HG03457 (cell line): ENCODE measurements at regions not wholly inside any gene's neighbourhood (a gene's known extent, or its start where the extent isn't known, plus 50 kb on each side); places are given as distances from the start of the nearest gene placed in this dataset.
A peak's percentile ranks its signal among the peaks of the same experiment; 100 is the strongest.

ENCODE experiments used
- ATAC-seq: cut with Tn5 transposase; IDR thresholded peaks from one replicate; pipeline ENCODE4 v1.9.1; 2021; ENCODE audit warnings: moderate number of reproducible peaks; ENCODE audit not compliant: unreplicated experiment

DNA sequence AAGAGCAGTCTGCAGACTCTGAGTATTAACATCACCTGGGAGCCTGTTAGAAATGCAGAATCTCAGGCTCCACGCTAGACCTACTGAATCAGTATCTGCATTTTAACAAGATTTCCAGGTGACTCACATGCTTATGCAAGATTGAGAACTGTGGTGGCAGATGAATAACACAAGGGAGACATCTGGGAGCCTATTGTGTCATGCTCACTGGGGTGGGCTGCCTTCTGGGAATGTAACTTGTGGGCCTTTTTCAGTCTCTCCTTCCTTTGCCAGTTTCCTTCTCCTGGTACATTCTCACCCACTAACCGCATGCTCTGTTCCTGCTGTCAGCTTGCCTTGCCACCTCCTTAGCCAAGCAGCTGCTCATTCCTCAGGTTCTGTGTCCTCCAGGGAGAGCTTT lies 176.6 kb upstream of the C9orf72 start:
- no peak for ATAC-seq

GRCh38 chr9:27750566-27750965 lies 177.3 kb upstream of the C9orf72 start:
- no peak for ATAC-seq

DNA sequence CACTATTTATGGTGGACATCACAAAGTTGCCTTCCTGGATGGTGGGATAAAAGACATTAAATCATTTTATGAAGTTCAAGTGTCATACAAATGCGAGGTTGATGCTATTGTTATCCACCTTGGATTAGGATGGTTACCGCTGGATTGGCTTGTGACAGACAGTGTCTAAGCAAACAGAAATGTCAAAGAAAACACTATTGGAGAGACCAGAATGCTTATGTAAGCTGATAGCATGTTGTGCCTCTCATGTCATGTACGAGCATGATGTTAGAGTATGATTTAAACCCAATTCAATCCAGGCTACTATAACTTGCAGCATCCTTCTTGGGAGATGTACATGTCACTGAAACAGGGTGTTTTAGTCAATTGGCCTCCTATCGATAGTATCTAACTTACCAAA lies 178.8 kb upstream of the C9orf72 start:
- ATAC-seq: no peak

DNA sequence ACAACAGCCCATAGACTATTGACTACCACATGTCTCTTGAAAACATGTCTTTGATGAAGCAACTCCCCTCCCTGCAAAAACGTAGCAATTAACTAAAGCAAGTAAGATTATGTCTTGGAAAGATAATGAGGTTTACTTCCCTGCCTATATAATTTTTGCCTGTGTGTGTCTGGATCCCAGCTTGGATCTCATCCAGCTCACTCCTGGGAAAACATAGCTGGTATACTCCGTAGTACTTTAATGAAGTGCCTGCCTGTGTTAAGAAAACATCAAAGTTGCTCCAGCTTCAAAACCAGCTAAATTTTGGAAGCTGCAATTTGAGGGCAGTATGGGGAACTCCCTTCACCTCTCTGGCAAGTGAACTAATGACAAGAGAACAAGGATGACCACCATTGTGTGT lies 182.6 kb upstream of the C9orf72 start:
- ATAC-seq: no peak

GRCh38 chr9:27756418-27756817 lies 183.1 kb upstream of the C9orf72 start:
- ATAC-seq: no peak

DNA sequence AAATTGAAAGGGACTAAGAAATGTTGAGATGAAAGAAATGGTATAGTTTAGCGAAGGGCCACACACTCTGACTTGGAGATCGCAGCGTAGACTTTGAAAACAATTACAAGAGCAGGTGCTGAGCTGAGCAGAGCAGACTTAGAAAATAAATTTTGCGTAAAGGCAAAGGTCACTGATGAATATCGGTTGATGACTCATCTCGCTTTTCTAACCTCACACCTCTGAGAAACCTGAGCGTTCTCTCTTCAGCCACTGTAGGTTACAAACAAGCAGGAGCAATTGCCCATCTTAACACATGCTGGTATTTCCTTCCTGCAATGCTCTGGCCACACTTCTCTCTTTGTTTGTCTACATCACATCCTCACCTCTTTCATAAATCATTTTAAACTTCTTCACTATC lies 190.6 kb upstream of the C9orf72 start:
- ATAC-seq: no peak

- no peak for ATAC-seq
Observed at GRCh38 chr9:27765266-27766072, 192.2 kb upstream of the C9orf72 start.

DNA sequence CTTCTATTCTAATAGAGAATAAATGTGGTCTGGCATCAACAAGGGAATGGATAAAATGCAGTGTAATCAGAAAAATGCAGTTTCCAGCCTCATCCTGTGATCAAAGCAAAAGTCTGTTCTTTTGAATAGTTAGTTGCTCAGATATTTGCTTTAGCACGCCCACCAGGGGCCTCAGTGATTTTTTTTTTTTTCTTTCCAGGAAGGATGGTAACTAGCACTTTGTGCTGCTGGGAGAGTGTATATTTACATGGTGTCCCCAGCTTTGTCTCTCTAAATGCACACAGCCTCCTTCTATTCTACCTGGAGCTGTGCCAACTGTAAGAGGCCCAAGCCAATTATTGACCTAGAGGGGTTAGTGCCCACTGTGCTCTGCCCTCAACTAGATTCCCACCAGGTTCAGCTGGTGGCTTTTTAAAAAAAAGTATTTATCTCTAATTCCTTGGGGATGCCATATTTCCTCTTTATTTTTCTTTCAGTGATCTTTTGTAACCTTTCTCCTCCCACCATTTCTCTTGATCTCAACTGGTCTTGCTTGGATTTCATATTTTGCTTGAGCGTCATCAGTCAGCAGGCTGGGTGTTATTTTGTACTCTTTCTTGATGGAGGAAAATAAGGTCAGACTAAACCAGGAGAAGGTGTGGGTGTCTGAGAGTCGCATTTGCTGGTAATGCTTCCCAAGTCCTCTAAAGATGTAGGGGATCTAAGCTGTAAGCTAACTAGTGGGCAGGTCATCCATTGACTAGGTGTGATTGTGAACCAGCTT lies 193.0 kb upstream of the C9orf72 start:
- ATAC-seq: no peak

DNA sequence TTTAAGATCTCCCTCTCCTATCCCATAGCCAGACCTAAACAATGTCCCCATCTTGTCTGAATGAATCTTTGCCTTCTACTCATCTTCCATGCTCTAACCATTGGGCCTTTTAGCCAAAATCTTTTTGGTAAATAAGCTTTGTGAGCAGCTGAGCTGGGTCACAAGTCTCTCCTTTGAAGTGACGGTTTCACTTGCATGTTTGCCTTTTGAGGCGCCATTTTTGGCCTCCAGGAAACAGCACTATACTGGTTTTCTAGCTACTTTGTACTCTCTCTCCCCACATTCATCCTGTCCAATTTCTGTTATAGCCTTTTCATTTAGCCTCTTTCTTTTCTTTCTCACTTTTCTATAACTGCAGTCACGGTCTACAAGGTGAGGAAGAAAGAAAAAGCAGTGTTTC lies 195.5 kb upstream of the C9orf72 start:
- ATAC-seq: no peak

DNA sequence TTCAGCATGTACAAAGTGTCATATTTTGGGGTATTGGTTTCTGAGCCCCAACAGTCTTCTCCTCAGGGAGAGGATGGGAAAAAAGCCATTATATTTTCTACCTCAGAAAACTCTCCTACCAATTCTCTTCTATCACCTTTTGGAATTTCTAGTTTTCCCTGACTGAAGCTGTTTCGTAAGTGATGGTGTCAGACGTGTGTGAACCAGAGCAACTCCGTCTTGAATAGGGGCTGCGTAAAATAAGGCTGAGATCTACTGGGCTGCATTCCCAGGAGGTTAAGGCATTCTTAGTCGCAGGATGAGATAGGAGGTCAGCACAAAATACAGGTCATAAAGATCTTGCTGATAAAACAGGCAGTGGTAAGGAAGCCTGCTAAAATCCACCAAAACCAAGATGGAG lies 197.3 kb upstream of the C9orf72 start:
- no peak for ATAC-seq

DNA sequence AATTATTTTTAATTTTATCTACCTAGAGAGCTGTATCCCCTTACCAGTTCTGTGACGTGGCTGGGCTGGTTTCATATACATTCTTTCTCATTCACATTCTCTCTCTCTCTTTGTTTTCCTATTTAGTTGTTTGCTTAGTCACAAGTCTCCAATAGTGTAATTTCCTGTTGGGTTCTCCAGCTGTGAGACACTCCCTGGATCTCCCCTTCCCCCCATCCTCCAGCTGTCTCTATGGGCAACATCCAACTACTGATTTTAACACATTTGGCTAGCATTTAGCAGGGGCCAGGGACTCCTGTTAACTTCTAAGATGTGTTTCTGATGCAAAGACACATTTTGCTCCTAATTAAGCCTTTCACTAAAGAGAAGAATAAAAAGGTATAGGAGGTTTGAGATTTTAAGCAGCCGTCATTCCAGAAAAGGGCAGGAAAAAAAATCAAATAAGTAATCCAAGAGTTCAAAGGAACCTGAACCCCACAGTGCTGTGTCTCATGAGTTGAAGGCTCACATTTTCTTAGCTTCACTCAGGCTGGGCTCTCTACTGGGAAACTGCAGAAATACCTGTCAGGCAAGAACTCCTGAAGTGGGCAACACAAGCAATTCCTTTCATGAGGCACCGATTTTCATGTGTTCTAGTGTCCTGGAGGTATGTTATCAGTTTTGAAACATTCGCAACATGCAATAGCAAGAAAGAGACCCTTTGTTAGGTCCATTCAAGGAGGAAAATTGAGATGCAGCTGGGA lies 198.7 kb upstream of the C9orf72 start:
- no peak for ATAC-seq

DNA sequence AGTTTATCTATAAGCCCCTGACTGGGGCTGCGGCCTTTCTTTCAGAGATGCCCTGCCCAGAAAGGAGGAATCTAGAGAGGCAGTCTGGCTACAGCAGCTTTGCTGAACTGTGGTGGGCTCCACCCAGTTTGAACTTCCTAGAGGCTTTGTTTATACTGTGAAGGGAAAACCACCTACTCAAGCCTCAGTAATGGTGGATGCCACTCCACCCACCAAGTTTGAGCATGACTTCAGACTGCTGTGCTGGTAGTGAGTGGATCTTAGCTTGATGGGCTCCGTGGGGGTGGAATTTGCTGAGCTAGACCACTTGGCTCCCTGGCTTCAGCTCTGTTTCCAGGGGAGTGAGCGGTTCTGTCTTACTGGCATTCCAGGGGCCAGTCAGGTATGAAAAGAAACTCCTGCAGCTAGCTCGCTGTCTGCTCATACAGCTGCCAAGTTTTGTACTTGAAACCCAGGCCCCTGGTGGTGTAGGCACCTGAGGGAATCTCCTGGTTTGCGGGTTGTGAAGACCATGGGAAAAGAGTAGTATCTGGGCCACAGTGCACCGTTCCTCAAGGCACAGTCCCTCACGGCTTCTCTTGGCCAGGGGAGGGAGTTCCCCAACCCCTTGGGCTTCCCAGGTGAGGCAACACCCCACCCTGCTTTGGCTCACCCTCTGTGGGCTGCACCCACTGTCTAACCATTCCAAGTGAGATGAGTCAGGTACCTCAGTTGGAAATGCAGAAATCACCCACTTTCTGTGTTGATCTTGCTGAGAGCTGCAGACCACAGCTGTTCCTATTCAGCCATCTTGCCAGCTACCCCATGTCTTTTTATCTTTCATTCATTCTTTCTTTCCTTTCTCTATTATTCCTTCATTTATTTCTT lies 211.8 kb upstream of the C9orf72 start:
- peak; percentile 50 for ATAC-seq

GRCh38 chr9:27785714-27786100 lies 212.4 kb upstream of the C9orf72 start:
- peak; percentile 84 for ATAC-seq

DNA sequence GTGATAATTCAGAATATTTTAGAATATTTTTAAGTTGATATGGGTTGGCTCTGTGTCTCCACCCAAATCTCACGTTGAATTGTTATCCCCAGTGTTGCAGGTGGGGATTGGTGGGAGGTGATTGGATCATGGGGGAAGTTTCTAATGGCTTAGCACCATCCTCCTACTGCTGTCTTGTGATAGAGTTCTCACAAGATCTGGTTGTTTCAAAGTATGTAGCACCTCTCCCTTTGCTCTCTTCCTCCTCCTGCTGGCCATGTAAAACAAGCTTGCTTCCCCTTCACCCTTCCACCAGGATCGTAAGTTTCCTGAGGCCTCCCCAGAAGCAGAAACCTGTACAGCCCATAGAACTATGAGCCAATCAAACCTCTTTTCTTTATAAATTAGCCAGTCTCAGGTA lies 214.6 kb upstream of the C9orf72 start:
- ATAC-seq: no peak

DNA sequence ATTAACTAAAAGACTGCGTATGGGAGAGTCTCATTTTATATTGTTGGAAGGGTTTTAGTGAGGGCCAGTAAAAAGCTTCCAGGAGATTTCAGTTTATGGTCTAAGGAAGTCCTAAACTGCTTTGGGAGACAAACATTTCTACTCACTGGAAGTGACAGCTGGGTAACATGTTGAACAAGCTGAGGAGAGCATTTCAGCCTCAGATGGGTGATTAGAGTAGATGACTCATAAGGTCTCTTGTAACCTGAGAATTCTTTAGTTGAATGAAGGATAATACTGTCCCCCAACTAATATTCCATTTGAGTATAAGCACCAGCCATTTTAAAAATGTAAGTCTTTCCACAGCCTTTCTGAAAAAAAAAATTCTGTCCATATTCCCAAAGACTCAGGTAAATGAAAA lies 218.0 kb upstream of the C9orf72 start:
- ATAC-seq: no peak

GRCh38 chr9:27792971-27793689 lies 219.8 kb upstream of the C9orf72 start:
- no peak for ATAC-seq

- ATAC-seq: no peak
Observed at GRCh38 chr9:27799326-27799725, 226.0 kb upstream of the C9orf72 start.

DNA sequence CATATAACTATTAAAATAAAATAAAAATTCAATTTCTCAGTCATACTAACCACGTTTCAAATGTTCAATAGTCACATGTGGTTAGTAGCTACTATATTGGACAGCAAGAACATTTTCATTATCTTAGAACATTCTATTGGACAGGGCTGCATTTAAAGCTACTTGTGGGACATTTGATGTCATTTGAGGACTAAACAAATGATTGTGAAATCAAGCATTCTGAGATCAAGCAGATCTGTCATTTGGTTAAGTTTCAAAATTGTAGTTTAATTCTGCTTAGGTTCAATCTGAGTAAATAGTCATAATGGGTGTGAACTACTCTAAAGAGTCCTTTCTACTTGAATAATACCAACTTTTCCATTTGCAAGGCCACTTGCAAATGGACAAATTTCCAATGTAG lies 226.9 kb upstream of the C9orf72 start:
- no peak for ATAC-seq

- ATAC-seq: no peak
Observed at GRCh38 chr9:27800692-27801370, 227.6 kb upstream of the C9orf72 start.

DNA sequence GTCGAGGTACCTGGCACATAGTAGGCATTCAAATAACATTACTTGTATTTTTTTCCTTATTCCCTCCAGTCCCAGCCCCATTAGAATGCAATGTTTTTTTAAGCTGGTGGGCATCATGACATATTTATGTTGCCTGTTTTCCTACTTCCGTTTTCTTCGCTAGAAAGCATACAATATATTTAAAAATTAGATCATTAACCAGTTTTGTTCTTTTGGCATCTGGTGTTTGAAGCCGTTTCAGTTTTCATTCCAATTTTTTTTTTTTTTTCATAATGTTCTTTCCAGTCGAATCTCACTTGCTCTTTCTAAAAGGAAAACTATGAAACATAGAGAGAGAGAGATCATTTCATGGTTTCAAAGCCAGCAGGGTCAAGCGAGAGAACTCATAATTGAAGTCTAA lies 228.3 kb upstream of the C9orf72 start:
- no peak for ATAC-seq
